Testis (tissue), 2 donors: ENCODE measurements at regions not wholly inside any gene's neighbourhood (a gene's known extent, or its start where the extent isn't known, plus 50 kb on each side); places are given as distances from the start of the nearest gene placed in this dataset.

Experiments used
- DNase-seq: peaks from one replicate; pipeline ENCODE4 v3.0.0-alpha.2; 2019
- H3K27ac ChIP-seq, 2 donors: fragments of 200-600 bp; sonication (generic); one replicate each; pipeline ENCODE4 v1.5.1; 2019
- H3K27me3 ChIP-seq: fragments of 200-600 bp; sonication (generic); one replicate; pipeline ENCODE4 v1.5.1; 2019
- H3K36me3 ChIP-seq: fragments of 200-600 bp; sonication (generic); one replicate; pipeline ENCODE4 v1.5.1; 2017; ENCODE audit warnings: low read depth; ENCODE audit errors: missing control alignments
- H3K4me1 ChIP-seq: fragments of 200-600 bp; sonication (generic); one replicate; pipeline ENCODE4 v1.5.1; 2019
- H3K4me3 ChIP-seq, 2 donors: fragments of 200-600 bp; sonication (generic); one replicate each; pipeline ENCODE4 v1.5.1; 2017 to 2019
- H3K9me3 ChIP-seq: fragments of 200-600 bp; sonication (generic); one replicate; pipeline ENCODE4 v1.5.1; 2017
- CTCF ChIP-seq, 3 experiments: fragments of 450-650 bp in 2 of 3; fragments of 200-600 bp in 1 of 3; sonication (generic) in 1 of 3; IDR thresholded peaks; one replicate each; pipeline ENCODE4 v1.5.1; 2016 to 2019; ENCODE audit warnings: antibody characterized with exemption in 3 of 3, mild to moderate bottlenecking in 2 of 3, moderate library complexity in 1 of 3
- POLR2A ChIP-seq: fragments of 450-650 bp; IDR thresholded peaks from one replicate; pipeline ENCODE4 v1.6.1; 2017; ENCODE audit warnings: antibody characterized with exemption, mild to moderate bottlenecking, moderate library complexity
- WGBS, 2 donors: methylation state at CpG; one replicate each; pipeline ENCODE4 v1.1.5; 2018; 5-methylcytosine and 5-hydroxymethylcytosine counted together
- intact Hi-C: fragments of 100-400 bp; cut with DNase I; formaldehyde crosslinking; loops from one replicate; pipeline ENCODE4 v1.15.1; 2023; ENCODE audit warnings: low total_unique reads

GRCh38 chrY:8466813-8467212 is 870.5 kb upstream of the TSPY4 start:
- TF ChIP-seq CTCF (IDR thresholded peaks at IDR 0.05) = no peak
- no peak for TF ChIP-seq POLR2A
- Histone ChIP-seq H3K27me3 (no peaks in the 10 kb centered on the region), H3K4me1 (no peaks in the 10 kb centered on the region), H3K36me3 (no peaks in the 10 kb centered on the region), H3K9me3 (no peaks in the 10 kb centered on the region), H3K4me3 (no peak overlapping the region), H3K27ac (no peak overlapping the region)
- no peak for DNase-seq
- intact Hi-C loops = no loop called here

- WGBS, 2 donors = 56 to 75% methylated on average over 2 of the region's 2 CpGs
- Histone ChIP-seq H3K27ac (no peak overlapping the region), H3K36me3 (no peaks in the 10 kb centered on the region), H3K9me3 (no peaks in the 10 kb centered on the region), H3K4me3 (no peak overlapping the region), H3K4me1 (no peaks in the 10 kb centered on the region), H3K27me3 (no peaks in the 10 kb centered on the region)
- TF ChIP-seq POLR2A = no peak
- TF ChIP-seq CTCF (IDR thresholded peaks at IDR 0.05) = no peak
- no peak for DNase-seq
- intact Hi-C loops = no loop called here
These were observed 867.0 kb upstream of the TSPY4 start for GRCh38 chrY:8470249-8470648.

- Histone ChIP-seq H3K9me3 (no peaks in the 10 kb centered on the region), H3K4me1 (no peaks in the 10 kb centered on the region), H3K4me3 (no peak overlapping the region), H3K36me3 (no peaks in the 10 kb centered on the region), H3K27ac (no peak overlapping the region), H3K27me3 (no peaks in the 10 kb centered on the region)
- DNase-seq = no peak
- TF ChIP-seq POLR2A = no peak
- no peak for TF ChIP-seq CTCF (IDR thresholded peaks at IDR 0.05)
- intact Hi-C loops = no loop called here
These were observed 858.1 kb upstream of the TSPY4 start for GRCh38 chrY:8479141-8479540.

- no peak overlapping the region for H3K27ac ChIP-seq
- H3K9me3 ChIP-seq = no peaks in the 10 kb centered on the region
- DNase-seq = no peak
- 40% methylated on average over 1 of the region's 1 CpG; no CpG with 5 or more reads in 1 of the 2 donors for WGBS, 2 donors
- H3K27me3 ChIP-seq = no peaks in the 10 kb centered on the region
- H3K36me3 ChIP-seq = no peaks in the 10 kb centered on the region
- H3K4me1 ChIP-seq = no peaks in the 10 kb centered on the region
- no peak overlapping the region for H3K4me3 ChIP-seq
- TF ChIP-seq POLR2A (no peak), CTCF (IDR thresholded peaks at IDR 0.05) (no peak)
- intact Hi-C loops = no loop called here
These were observed 848.3 kb upstream of the TSPY4 start for GRCh38 chrY:8488955-8489354.

GRCh38 chrY:8489880-8490630 is 847.2 kb upstream of the TSPY4 start:
- Histone ChIP-seq H3K9me3 (no peaks in the 10 kb centered on the region), H3K4me3 (no peak overlapping the region), H3K4me1 (no peaks in the 10 kb centered on the region), H3K36me3 (no peaks in the 10 kb centered on the region), H3K27me3 (no peaks in the 10 kb centered on the region), H3K27ac (no peak overlapping the region)
- intact Hi-C loops = no loop called here
- TF ChIP-seq POLR2A = no peak
- no peak for TF ChIP-seq CTCF (IDR thresholded peaks at IDR 0.05)
- 78 to 86% methylated on average over 4 of the region's 4 CpGs for WGBS, 2 donors
- DNase-seq = no peak
